Mesenchymal stem cell (in vitro differentiated cells and primary cell): ENCODE measurements at regions not wholly inside any gene's neighbourhood (a gene's known extent, or its start where the extent isn't known, plus 50 kb on each side); places are given as distances from the start of the nearest gene placed in this dataset.

Experiments used
- DNase-seq: peaks from one replicate; pipeline ENCODE4 v3.0.0-alpha.2; 2013
- H2AFZ ChIP-seq: one replicate; pipeline ENCODE4 v1.6.1; 2013; ENCODE audit warnings: low read depth, mild to moderate bottlenecking, control low read depth, inconsistent platforms, low read length, moderate library complexity
- H2AK5ac ChIP-seq: 2 replicates; pipeline ENCODE4 v1.6.1; 2013; ENCODE audit warnings: low read length, moderate library complexity, mild to moderate bottlenecking, inconsistent platforms; ENCODE audit not compliant: severe bottlenecking
- H2BK120ac ChIP-seq: one replicate; pipeline ENCODE4 v1.6.1; 2013; ENCODE audit warnings: low read depth, mild to moderate bottlenecking, inconsistent platforms, low read length, moderate library complexity
- H2BK12ac ChIP-seq, 2 experiments: one replicate each; pipeline ENCODE4 v1.6.1; 2013; ENCODE audit warnings: inconsistent platforms in 2 of 2, low read length in 2 of 2, mild to moderate bottlenecking in 2 of 2, moderate library complexity in 2 of 2, control low read depth in 1 of 2
- H2BK15ac ChIP-seq: one replicate; pipeline ENCODE4 v1.6.1; 2013; ENCODE audit warnings: mild to moderate bottlenecking, low read depth, inconsistent platforms; ENCODE audit not compliant: poor library complexity, severe bottlenecking
- H2BK5ac ChIP-seq: 2 replicates; pipeline ENCODE4 v1.6.1; 2013; ENCODE audit warnings: low read depth, mild to moderate bottlenecking, low read length, control low read depth, inconsistent platforms; ENCODE audit not compliant: poor library complexity, severe bottlenecking
- H3K14ac ChIP-seq, 2 experiments: one replicate each; pipeline ENCODE4 v1.6.1; 2013; ENCODE audit warnings: inconsistent platforms in 2 of 2, low read length in 2 of 2, control low read depth in 1 of 2, mild to moderate bottlenecking in 1 of 2, moderate library complexity in 1 of 2
- H3K18ac ChIP-seq, 2 experiments: one replicate each; pipeline ENCODE4 v1.6.1; 2013; ENCODE audit warnings: inconsistent platforms in 2 of 2, low read length in 2 of 2, control low read depth in 1 of 2, low read depth in 1 of 2, mild to moderate bottlenecking in 1 of 2
- H3K23ac ChIP-seq, 2 experiments: one replicate each; pipeline ENCODE4 v1.6.1; 2013; ENCODE audit warnings: inconsistent platforms in 2 of 2, low read length in 2 of 2, mild to moderate bottlenecking in 2 of 2, moderate library complexity in 2 of 2, control low read depth in 1 of 2
- H3K27ac ChIP-seq: 2 replicates; pipeline ENCODE4 v1.5.1; 2013; ENCODE audit warnings: mild to moderate bottlenecking, moderate library complexity, low read length, control low read depth, inconsistent platforms; ENCODE audit not compliant: poor library complexity, severe bottlenecking
- H3K27me3 ChIP-seq, 2 experiments: 2 replicates each; pipeline versions ENCODE4 v1.6.1 to v1.7.0; 2013; ENCODE audit warnings: low read length in 2 of 2, mild to moderate bottlenecking in 2 of 2, moderate library complexity in 2 of 2, control low read depth in 1 of 2, inconsistent platforms in 1 of 2; ENCODE audit not compliant: control insufficient read depth in 1 of 2, insufficient read depth in 1 of 2
- H3K36me3 ChIP-seq, 2 experiments: 2 replicates each; pipeline versions ENCODE4 v1.6.1 to v1.7.0; 2013; ENCODE audit warnings: low read length in 2 of 2, control low read depth in 1 of 2, inconsistent platforms in 1 of 2, low read depth in 1 of 2, mild to moderate bottlenecking in 1 of 2; ENCODE audit not compliant: insufficient read depth in 2 of 2, control insufficient read depth in 1 of 2
- H3K4ac ChIP-seq, 2 experiments: one replicate each; pipeline ENCODE4 v1.6.1; 2013; ENCODE audit warnings: inconsistent platforms in 2 of 2, low read length in 2 of 2, mild to moderate bottlenecking in 2 of 2, moderate library complexity in 2 of 2, control low read depth in 1 of 2, low read depth in 1 of 2
- H3K4me1 ChIP-seq: 2 replicates; pipeline ENCODE4 v1.6.1; 2013; ENCODE audit warnings: low read depth, low read length, control low read depth; ENCODE audit not compliant: control insufficient read depth, insufficient read depth
- H3K4me2 ChIP-seq: 2 replicates; pipeline ENCODE4 v1.6.1; 2013; ENCODE audit warnings: low read length, mild to moderate bottlenecking, inconsistent platforms; ENCODE audit not compliant: poor library complexity, severe bottlenecking
- H3K4me3 ChIP-seq, 2 experiments: 2 replicates each; pipeline versions ENCODE4 v1.5.1 to v1.7.0; 2013; ENCODE audit warnings: low read length in 2 of 2, mild to moderate bottlenecking in 2 of 2, control low read depth in 1 of 2, low read depth in 1 of 2; ENCODE audit not compliant: insufficient read depth in 1 of 2
- H3K79me1 ChIP-seq: replicated peaks from 2 replicates; pipeline ENCODE4 v1.6.1; 2013; ENCODE audit warnings: mild to moderate bottlenecking, control low read depth, low read length, inconsistent platforms; ENCODE audit not compliant: poor library complexity, severe bottlenecking
- H3K9ac ChIP-seq: 2 replicates; pipeline ENCODE4 v1.7.0; 2013; ENCODE audit warnings: mild to moderate bottlenecking, low read length, moderate library complexity
- H3K9me3 ChIP-seq: 2 replicates; pipeline ENCODE4 v1.7.0; 2013; ENCODE audit warnings: mild to moderate bottlenecking, low read length; ENCODE audit not compliant: control insufficient read depth
- H4K8ac ChIP-seq: one replicate; pipeline ENCODE4 v1.6.1; 2013; ENCODE audit warnings: inconsistent platforms, mild to moderate bottlenecking, low read length, moderate library complexity
- H4K91ac ChIP-seq: one replicate; pipeline ENCODE4 v1.6.1; 2013; ENCODE audit warnings: mild to moderate bottlenecking, low read length, inconsistent platforms
- WGBS: methylation state at CpG from one replicate; pipeline ENCODE4 v1.1.7; 2013; ENCODE audit warnings: mixed read lengths; 5-methylcytosine and 5-hydroxymethylcytosine counted together

GRCh38 chr6:63392092-63392724 is 72.4 kb upstream of the LGSN start:
- Histone ChIP-seq H3K79me1 (no peaks in the 10 kb centered on the region), H2AK5ac (no peak overlapping the region), H3K27me3 (no peaks in the 10 kb centered on the region), H3K4ac (no peak overlapping the region), H3K4me3 (no peak overlapping the region), H3K18ac (no peak overlapping the region), H2BK5ac (no peak overlapping the region), H4K8ac (no peak overlapping the region), H3K4me1 (no peaks in the 10 kb centered on the region), H4K91ac (no peak overlapping the region), H3K4me2 (no peak overlapping the region), H2BK15ac (no peak overlapping the region), H3K9ac (no peak overlapping the region), H2AFZ (no peak overlapping the region), H3K9me3 (no peaks in the 10 kb centered on the region), H3K14ac (no peak overlapping the region), H3K36me3 (peaks cover 0 to 3% of the 10 kb centered on the region in 2 experiments), H3K27ac (no peak overlapping the region), H3K23ac (no peak overlapping the region), H2BK12ac (no peak overlapping the region), H2BK120ac (no peak overlapping the region)
- 96% methylated on average over 6 of the region's 6 CpGs for WGBS
- no peak for DNase-seq

DNA sequence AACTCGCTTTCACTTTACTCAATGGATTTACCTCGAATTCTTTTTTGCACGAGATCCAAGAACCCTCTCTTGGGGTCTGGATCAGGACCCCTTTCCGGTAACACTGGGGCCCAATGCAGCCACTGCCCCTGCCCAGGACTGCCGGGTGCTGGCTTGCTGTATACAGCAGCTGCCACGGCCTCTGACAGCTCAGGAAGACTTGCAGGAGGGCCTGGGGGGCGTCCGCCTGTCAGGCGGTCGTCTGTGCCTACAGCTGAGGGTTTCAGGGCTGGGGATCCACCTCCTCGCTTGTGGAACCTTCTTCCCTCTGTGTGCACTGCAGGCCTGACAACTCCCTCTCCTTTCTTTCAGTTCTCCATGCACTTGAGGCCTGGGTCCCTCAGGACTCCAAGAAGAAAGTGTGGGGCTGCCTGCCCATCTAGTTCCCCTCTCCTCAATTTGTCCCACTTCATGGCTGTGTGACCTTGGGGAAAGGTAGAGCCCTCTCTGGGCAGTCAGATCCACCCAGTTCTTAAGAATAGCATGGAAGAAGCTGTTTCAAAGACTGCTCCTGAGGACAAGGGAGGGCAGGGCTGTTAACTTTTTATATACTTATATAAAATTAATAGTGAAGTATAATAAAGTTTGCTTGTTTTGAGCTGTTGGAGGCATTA is 75.0 kb upstream of the LGSN start:
- H3K23ac ChIP-seq = no peak overlapping the region
- H3K9ac ChIP-seq = no peak overlapping the region
- no peak for DNase-seq

DNA sequence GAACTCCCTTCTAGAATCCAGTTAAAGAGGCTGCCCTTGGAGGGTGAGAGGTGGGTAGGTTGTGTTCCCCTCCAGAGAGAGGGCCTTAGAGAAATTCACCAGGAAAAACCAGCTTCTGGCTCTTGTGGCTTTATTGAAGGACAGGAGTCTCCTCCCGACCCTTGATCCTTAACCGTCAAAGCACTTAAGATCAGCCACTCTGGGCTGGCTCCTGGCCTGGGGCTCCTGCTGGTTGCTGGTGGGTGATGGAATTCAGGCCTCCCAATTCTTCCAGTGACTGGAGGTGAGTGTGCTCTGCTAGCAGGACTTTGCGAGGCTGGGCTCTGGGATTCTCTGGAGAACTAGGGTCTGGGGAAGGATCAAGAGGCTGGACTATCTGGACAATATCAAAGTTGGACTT is 75.6 kb upstream of the LGSN start:
- no peak overlapping the region for H3K18ac ChIP-seq
- H3K9me3 ChIP-seq = no peaks in the 10 kb centered on the region
- DNase-seq = no peak
- H3K4me2 ChIP-seq = no peak overlapping the region
- H3K14ac ChIP-seq = no peak overlapping the region
- no peak overlapping the region for H2BK12ac ChIP-seq
- H2AK5ac ChIP-seq = no peak overlapping the region
- WGBS = 45% methylated on average over 3 of the region's 3 CpGs
- no peak overlapping the region for H4K8ac ChIP-seq
- H4K91ac ChIP-seq = no peak overlapping the region
- H2AFZ ChIP-seq = no peak overlapping the region
- peaks cover 0 to 3% of the 10 kb centered on the region in 2 experiments for H3K36me3 ChIP-seq
- H3K79me1 ChIP-seq = no peaks in the 10 kb centered on the region
- no peak overlapping the region for H3K4me3 ChIP-seq
- H2BK120ac ChIP-seq = no peak overlapping the region
- H3K9ac ChIP-seq = no peak overlapping the region
- no peak overlapping the region for H3K4ac ChIP-seq
- H3K23ac ChIP-seq = no peak overlapping the region
- no peaks in the 10 kb centered on the region for H3K27me3 ChIP-seq
- no peak overlapping the region for H2BK15ac ChIP-seq
- H3K27ac ChIP-seq = no peak overlapping the region
- H2BK5ac ChIP-seq = no peak overlapping the region
- no peaks in the 10 kb centered on the region for H3K4me1 ChIP-seq

More for the DNA sequence above, 75.0 kb upstream of the LGSN start:
- Histone ChIP-seq H3K18ac (no peak overlapping the region), H4K91ac (no peak overlapping the region), H3K4me3 (no peak overlapping the region), H3K27ac (no peak overlapping the region), H3K14ac (no peak overlapping the region), H2BK15ac (no peak overlapping the region), H3K79me1 (no peaks in the 10 kb centered on the region), H2AK5ac (no peak overlapping the region), H2BK120ac (no peak overlapping the region), H4K8ac (no peak overlapping the region), H3K4ac (no peak overlapping the region), H2BK12ac (no peak overlapping the region), H3K4me1 (no peaks in the 10 kb centered on the region), H3K9me3 (no peaks in the 10 kb centered on the region), H3K4me2 (no peak overlapping the region), H2AFZ (no peak overlapping the region), H3K36me3 (peaks cover 0 to 3% of the 10 kb centered on the region in 2 experiments), H2BK5ac (no peak overlapping the region), H3K27me3 (no peaks in the 10 kb centered on the region)
- 78% methylated on average over 11 of the region's 11 CpGs for WGBS

DNA sequence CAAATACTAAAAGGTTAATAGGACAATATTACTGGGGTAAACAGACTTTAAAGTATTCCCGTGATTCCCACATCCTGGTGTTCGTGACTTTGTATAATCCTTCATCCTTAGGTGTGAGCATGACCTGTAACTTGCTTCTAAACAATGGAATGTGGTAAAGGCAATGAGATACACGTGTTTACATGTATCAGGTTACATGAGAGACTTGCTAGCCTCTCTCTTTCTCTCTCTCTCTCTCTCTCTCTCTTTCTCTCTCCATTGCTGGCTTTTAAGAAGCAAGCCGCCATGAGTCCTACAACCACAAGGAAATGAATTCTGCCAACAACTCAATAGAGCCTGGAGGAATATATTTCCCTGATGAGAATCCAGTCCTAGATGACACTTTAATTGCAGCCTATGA is 83.9 kb upstream of the LGSN start:
- WGBS = 78% methylated on average over 4 of the region's 4 CpGs
- no peak overlapping the region for H3K4me2 ChIP-seq
- no peak overlapping the region for H3K9ac ChIP-seq
- H2AK5ac ChIP-seq = no peak overlapping the region
- H3K23ac ChIP-seq = no peak overlapping the region
- no peak overlapping the region for H3K4ac ChIP-seq
- no peak overlapping the region for H2BK15ac ChIP-seq
- H3K18ac ChIP-seq = no peak overlapping the region
- no peak overlapping the region for H3K27ac ChIP-seq
- no peak overlapping the region for H4K91ac ChIP-seq
- H2BK5ac ChIP-seq = no peak overlapping the region
- H3K4me1 ChIP-seq = no peaks in the 10 kb centered on the region
- no peaks in the 10 kb centered on the region for H3K9me3 ChIP-seq
- H3K79me1 ChIP-seq = no peaks in the 10 kb centered on the region
- no peaks in the 10 kb centered on the region for H3K27me3 ChIP-seq
- H3K14ac ChIP-seq = no peak overlapping the region
- H3K36me3 ChIP-seq = no peaks in the 10 kb centered on the region
- no peak overlapping the region for H2BK12ac ChIP-seq
- no peak overlapping the region for H4K8ac ChIP-seq
- H3K4me3 ChIP-seq = no peak overlapping the region
- no peak overlapping the region for H2BK120ac ChIP-seq
- no peak for DNase-seq
- no peak overlapping the region for H2AFZ ChIP-seq
